ENCODE measurements at regions not wholly inside any gene's neighbourhood (a gene's known extent, or its start where the extent isn't known, plus 50 kb on each side); places are given as distances from the start of the nearest gene placed in this dataset.

DNA sequence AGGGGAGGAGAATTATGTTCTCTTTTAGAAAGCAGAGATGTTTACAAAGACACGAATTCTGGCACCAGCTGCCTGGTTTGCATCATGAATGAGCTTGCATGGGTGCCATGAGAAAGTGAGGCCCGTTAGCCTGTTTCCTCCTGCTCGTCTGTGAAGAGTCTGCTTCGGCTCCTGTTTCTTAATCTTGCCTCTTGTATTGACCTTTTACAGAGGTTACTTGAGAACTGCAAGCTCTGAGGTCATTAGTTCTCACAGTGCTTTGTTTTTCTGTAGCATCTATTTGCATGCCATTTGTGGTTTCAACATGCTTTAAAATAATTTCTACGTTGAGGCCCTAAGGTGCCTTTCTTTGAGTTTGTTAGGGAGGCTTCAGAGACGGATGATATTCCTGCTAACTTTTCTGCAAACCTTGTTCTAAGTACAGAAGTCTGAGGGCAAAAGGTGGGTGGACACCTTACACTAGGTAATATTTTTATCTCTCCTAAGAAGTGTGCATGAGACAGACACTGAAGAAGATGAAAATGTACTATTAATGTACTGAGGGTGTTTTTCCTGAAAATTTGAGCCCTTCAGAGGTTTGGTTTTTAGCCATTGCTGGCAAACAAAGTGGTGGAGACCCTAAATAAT lies 53.4 kb upstream of the LINC00305 start:
- H3K4me3 ChIP-seq (ENCODE audit: low read length) = no peak overlapping the region
- H3K4me1 ChIP-seq (ENCODE audit: control insufficient read depth, insufficient read depth, low read length) = no peaks in the 10 kb centered on the region
- H3K36me3 ChIP-seq (ENCODE audit: control insufficient read depth, insufficient read depth, low read length) = no peaks in the 10 kb centered on the region
- H3K9ac ChIP-seq (ENCODE audit: low read length) = no peak overlapping the region
- no peaks in the 10 kb centered on the region for H3K27me3 ChIP-seq (ENCODE audit: control insufficient read depth, insufficient read depth, low read length)
- no peak overlapping the region for H3K27ac ChIP-seq (ENCODE audit: low read depth, low read length)

DNA sequence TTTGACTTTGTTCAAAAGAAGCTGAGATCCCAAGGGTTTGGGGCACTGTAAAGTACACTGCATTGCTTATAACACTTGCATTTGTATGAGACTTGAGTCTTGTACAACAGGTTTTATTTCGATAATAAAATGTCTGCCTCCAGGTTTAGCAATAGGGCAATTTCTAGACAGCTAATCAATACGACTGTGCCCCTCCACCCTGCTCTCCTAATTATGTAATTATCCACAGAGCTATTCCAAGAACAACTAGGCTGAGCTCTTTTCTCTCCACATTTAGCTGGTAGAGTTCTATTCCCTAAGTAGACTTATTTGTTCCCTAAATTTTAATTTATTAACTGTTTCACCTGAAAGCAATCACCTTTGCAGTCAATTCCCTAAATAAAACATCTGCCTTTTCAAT lies 52.9 kb upstream of the LINC00305 start:
- no peak overlapping the region for H3K9ac ChIP-seq (ENCODE audit: low read length)
- no peak overlapping the region for H3K4me3 ChIP-seq (ENCODE audit: low read length)
- H3K27me3 ChIP-seq (ENCODE audit: control insufficient read depth, insufficient read depth, low read length) = no peaks in the 10 kb centered on the region
- H3K27ac ChIP-seq (ENCODE audit: low read depth, low read length) = no peak overlapping the region
- no peaks in the 10 kb centered on the region for H3K36me3 ChIP-seq (ENCODE audit: control insufficient read depth, insufficient read depth, low read length)
- H3K4me1 ChIP-seq (ENCODE audit: control insufficient read depth, insufficient read depth, low read length) = no peaks in the 10 kb centered on the region

DNA sequence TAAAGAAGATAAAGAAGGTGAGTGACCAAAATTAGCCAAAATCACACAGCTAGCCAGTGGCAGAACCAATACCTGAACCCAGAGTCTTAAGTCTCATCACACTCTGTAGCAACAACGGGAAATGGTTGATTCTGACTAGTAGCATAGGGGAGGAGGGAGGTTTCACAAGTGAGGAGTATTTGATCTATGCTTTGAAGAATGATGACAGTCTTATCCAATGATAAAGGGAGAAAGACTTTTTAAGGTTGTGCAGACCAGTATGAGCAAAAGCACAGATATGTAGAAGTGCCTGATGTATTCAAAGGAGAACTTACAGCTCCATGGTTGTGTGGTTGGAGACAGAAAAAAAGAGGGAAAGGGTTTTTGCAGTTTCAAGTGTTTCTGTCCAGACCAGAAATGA lies 50.7 kb upstream of the LINC00305 start:
- Histone ChIP-seq H3K4me3 (ENCODE audit: low read length) (no peak overlapping the region), H3K27me3 (ENCODE audit: control insufficient read depth, insufficient read depth, low read length) (no peaks in the 10 kb centered on the region), H3K36me3 (ENCODE audit: control insufficient read depth, insufficient read depth, low read length) (no peaks in the 10 kb centered on the region), H3K4me1 (ENCODE audit: control insufficient read depth, insufficient read depth, low read length) (no peaks in the 10 kb centered on the region), H3K27ac (ENCODE audit: low read depth, low read length) (no peak overlapping the region), H3K9ac (ENCODE audit: low read length) (no peak overlapping the region)
